ENCODE measurements at regions not wholly inside any gene's neighbourhood (a gene's known extent, or its start where the extent isn't known, plus 50 kb on each side); places are given as distances from the start of the nearest gene placed in this dataset.
"Not testable (repeated sequence)": the region's sequence is repeated elsewhere in the genome, so short reads cannot be mapped to it uniquely, and the experiment has no call there.

DNA sequence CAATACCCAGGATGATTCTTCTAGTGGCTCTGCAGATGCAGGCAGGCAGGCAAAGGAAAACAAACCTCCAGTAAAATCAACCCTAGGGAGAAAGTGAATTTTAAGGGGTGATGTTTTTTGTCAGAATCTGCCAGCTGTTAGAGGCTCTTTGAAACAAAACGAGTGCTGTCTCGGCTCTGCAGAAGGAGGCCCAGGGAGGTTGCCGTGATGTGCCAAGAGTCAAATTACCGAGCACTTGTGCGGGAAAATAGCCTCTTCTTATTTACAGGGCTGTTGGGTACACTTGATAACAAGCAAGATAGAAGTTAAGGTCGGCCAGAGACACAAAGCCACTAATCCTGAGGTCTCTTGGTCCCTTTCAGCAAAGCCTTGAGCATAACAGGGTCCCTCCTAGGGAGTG, 68.9 kb upstream of the EEF2KMT start:
- Mint-ChIP-seq H3K4me3 (no peak overlapping the region), H3K36me3 (no peaks in the 10 kb centered on the region), H3K27me3 (peaks cover 7% of the 10 kb centered on the region), H3K27ac (no peak overlapping the region), H3K9me3 (peaks cover 6% of the 10 kb centered on the region), H3K4me1 (no peaks in the 10 kb centered on the region)
- DNase-seq (ENCODE audit: low spot score in 2 of 2) = no peak
- no peak for ATAC-seq (ENCODE audit: low read depth)

GRCh38 chr16:5165429-5165828, 67.8 kb upstream of the EEF2KMT start:
- not testable (repeated sequence) for H3K9me3 Mint-ChIP-seq; H3K27ac Mint-ChIP-seq; H3K4me3 Mint-ChIP-seq; H3K27me3 Mint-ChIP-seq; ATAC-seq (ENCODE audit: low read depth); DNase-seq (ENCODE audit: low spot score in 2 of 2); H3K4me1 Mint-ChIP-seq; H3K36me3 Mint-ChIP-seq

GRCh38 chr16:5162801-5163200, 65.2 kb upstream of the EEF2KMT start:
- ATAC-seq (ENCODE audit: low read depth); H3K4me3 Mint-ChIP-seq; H3K36me3 Mint-ChIP-seq; DNase-seq (ENCODE audit: low spot score in 2 of 2); H3K27ac Mint-ChIP-seq; H3K4me1 Mint-ChIP-seq; H3K27me3 Mint-ChIP-seq; H3K9me3 Mint-ChIP-seq: not testable (repeated sequence)

DNA sequence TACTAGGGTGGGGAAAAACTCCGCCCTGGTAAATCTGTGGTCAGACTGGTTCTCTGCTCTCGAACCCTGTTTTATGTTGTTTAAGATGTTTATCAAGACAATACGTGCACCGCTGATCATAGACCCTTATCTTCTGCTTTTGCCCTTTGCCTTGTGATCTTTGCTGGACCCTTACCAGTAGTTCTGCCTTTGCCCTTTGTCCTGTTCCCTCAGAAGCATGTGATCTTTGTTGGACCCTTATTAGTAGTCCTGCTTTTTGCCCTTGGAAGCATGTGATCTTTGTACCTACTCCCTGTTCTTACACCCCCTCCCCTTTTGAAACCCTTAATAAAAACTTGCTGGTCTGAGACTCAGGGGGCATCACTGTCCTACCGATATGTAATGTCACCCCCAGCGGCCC, 64.3 kb upstream of the EEF2KMT start:
- not testable (repeated sequence) for H3K4me1 Mint-ChIP-seq; H3K4me3 Mint-ChIP-seq; H3K36me3 Mint-ChIP-seq; ATAC-seq (ENCODE audit: low read depth); H3K27ac Mint-ChIP-seq; H3K27me3 Mint-ChIP-seq; DNase-seq (ENCODE audit: low spot score in 2 of 2); H3K9me3 Mint-ChIP-seq

DNA sequence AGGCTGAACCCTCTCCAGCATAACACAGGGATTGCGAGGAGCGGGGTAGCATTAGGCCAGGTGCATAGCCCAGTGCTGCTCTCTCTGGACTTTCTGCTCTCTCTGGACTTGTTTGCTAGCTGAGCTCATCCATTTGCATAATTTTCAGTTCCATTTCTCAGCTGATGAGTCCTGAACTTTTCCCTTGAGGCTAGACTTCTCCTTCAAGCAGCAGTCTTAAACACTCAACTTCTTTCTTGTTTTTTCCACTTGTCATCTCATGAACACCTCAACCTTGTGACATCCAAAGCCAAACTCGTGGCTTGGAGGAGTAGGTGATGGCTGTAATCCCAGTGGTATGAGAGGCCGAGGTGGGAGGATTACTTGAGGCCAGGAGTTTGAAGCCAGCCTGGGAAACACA, 62.4 kb upstream of the EEF2KMT start:
- H3K27me3 Mint-ChIP-seq; H3K9me3 Mint-ChIP-seq; H3K36me3 Mint-ChIP-seq; H3K4me3 Mint-ChIP-seq; ATAC-seq (ENCODE audit: low read depth); H3K27ac Mint-ChIP-seq; DNase-seq (ENCODE audit: low spot score in 2 of 2); H3K4me1 Mint-ChIP-seq: not testable (repeated sequence)

- H3K27me3 Mint-ChIP-seq; ATAC-seq (ENCODE audit: low read depth); H3K36me3 Mint-ChIP-seq; DNase-seq (ENCODE audit: low spot score in 2 of 2); H3K4me1 Mint-ChIP-seq; H3K9me3 Mint-ChIP-seq; H3K4me3 Mint-ChIP-seq; H3K27ac Mint-ChIP-seq: not testable (repeated sequence)
These were observed 61.9 kb upstream of the EEF2KMT start for GRCh38 chr16:5159537-5159936.

- Mint-ChIP-seq H3K4me3 (no peak overlapping the region), H3K9me3 (peaks cover 12% of the 10 kb centered on the region), H3K4me1 (peaks cover 2% of the 10 kb centered on the region), H3K36me3 (no peaks in the 10 kb centered on the region), H3K27ac (no peak overlapping the region), H3K27me3 (peaks cover 3% of the 10 kb centered on the region)
- DNase-seq (ENCODE audit: low spot score in 2 of 2) = no peak
- no peak for ATAC-seq (ENCODE audit: low read depth)
These were observed 60.9 kb upstream of the EEF2KMT start for GRCh38 chr16:5158494-5158893.

- not testable (repeated sequence) for H3K9me3 Mint-ChIP-seq; H3K27ac Mint-ChIP-seq; H3K4me1 Mint-ChIP-seq; DNase-seq (ENCODE audit: low spot score in 2 of 2); H3K4me3 Mint-ChIP-seq; H3K27me3 Mint-ChIP-seq; H3K36me3 Mint-ChIP-seq; ATAC-seq (ENCODE audit: low read depth)
These were observed 58.9 kb upstream of the EEF2KMT start for GRCh38 chr16:5156486-5156885.

GRCh38 chr16:5154006-5154405, 56.4 kb upstream of the EEF2KMT start:
- DNase-seq (ENCODE audit: low spot score in 2 of 2); H3K4me3 Mint-ChIP-seq; H3K27me3 Mint-ChIP-seq; H3K36me3 Mint-ChIP-seq; H3K4me1 Mint-ChIP-seq; ATAC-seq (ENCODE audit: low read depth); H3K27ac Mint-ChIP-seq; H3K9me3 Mint-ChIP-seq: not testable (repeated sequence)

DNA sequence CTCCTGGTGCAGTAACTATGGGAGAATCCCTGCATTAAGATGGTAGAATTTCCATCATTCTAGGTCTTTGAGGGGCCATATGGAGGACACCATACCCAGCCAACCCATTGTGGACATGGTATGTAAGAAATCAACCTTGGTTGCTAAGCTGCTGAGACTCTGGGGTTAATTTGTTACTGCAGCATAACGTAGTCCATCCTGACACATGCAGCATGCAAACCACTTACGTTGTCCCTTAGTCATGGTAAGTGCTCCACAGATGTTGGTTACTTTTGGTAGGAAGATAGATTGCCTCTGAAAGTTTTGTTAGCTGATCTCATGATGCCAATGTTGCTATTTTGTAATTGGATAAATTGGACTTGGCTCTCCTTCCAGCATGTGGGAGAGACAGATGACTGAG, 53.8 kb upstream of the EEF2KMT start:
- H3K4me1 Mint-ChIP-seq; ATAC-seq (ENCODE audit: low read depth); H3K27ac Mint-ChIP-seq; H3K4me3 Mint-ChIP-seq; H3K27me3 Mint-ChIP-seq; H3K36me3 Mint-ChIP-seq; H3K9me3 Mint-ChIP-seq; DNase-seq (ENCODE audit: low spot score in 2 of 2): not testable (repeated sequence)

Measured in memory B cell (primary cell).